ENCODE measurements at regions not wholly inside any gene's neighbourhood (a gene's known extent, or its start where the extent isn't known, plus 50 kb on each side); places are given as distances from the start of the nearest gene placed in this dataset.
A peak's percentile ranks its signal among the peaks of the same experiment; 100 is the strongest.

GRCh38 chr11:134762248-134763029 is 350.4 kb upstream of the B3GAT1 start (continued):
- peak; percentile 87; the same call in 1 of the 2 replicates for TF ChIP-seq RREB1 (CRISPR knock-in tag; IDR thresholded peaks at IDR 0.05)
- TF ChIP-seq MYBL2 (IDR thresholded peaks at IDR 0.05; ENCODE audit: low read depth): no peak
- TF ChIP-seq MYBL2 (CRISPR knock-in tag; IDR thresholded peaks at IDR 0.05; ENCODE audit: borderline replicate concordance): no peak
- no peak for TF ChIP-seq ZNF778 (CRISPR knock-in tag; IDR thresholded peaks at IDR 0.05)
- no peak for TF ChIP-seq TEAD1 (CRISPR knock-in tag; IDR thresholded peaks at IDR 0.05)
- TF ChIP-seq HCFC1 (IDR thresholded peaks at IDR 0.05; ENCODE audit: low read depth, low read length): peak; percentile 29; the same call in 1 of the 2 replicates
